ENCODE measurements at regions not wholly inside any gene's neighbourhood (a gene's known extent, or its start where the extent isn't known, plus 50 kb on each side); places are given as distances from the start of the nearest gene placed in this dataset.

GRCh38 chr1:215416497-215416896, 150.6 kb upstream of the KCTD3 start (continued):
- TF ChIP-seq, protein P1, sequence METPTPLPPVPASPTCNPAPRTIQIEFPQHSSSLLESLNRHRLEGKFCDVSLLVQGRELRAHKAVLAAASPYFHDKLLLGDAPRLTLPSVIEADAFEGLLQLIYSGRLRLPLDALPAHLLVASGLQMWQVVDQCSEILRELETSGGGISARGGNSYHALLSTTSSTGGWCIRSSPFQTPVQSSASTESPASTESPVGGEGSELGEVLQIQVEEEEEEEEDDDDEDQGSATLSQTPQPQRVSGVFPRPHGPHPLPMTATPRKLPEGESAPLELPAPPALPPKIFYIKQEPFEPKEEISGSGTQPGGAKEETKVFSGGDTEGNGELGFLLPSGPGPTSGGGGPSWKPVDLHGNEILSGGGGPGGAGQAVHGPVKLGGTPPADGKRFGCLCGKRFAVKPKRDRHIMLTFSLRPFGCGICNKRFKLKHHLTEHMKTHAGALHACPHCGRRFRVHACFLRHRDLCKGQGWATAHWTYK (CRISPR knock-in tag; IDR thresholded peaks at IDR 0.05) = no peak
- TF ChIP-seq YBX1 (IDR thresholded peaks at IDR 0.05) = no peak
- no peak for TF ChIP-seq ZNF431 (CRISPR knock-in tag; IDR thresholded peaks at IDR 0.05)
- TF ChIP-seq SNRNP70 (optimal IDR thresholded peaks at IDR 0.05; ENCODE audit: low read depth, low read length) = no peak
- no peak for TF ChIP-seq HDAC3 (IDR thresholded peaks at IDR 0.05; ENCODE audit: borderline replicate concordance, partially characterized antibody)
- TF ChIP-seq THAP12 (CRISPR knock-in tag; IDR thresholded peaks at IDR 0.05) = no peak
- no peak for TF ChIP-seq GABPA (tag; conservative IDR thresholded peaks at IDR 0.05; ENCODE audit: low read depth)

DNA sequence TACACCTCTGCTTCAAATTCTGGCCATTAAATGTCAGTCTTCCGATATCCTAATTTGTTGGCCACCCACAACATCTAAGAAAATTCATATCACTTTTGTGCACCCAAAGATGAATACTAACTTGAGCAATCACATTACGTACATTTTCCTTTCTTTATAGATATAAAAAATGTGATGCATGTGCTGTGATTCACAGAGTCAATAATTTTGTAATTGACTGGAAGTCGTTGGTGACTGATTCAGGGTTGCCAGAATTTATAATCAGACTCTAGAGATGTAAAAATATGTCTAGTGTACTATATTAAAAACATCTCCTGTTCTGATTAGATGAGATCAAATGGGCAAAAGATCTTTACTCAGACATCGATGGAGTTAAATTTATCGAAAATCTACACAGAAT, 150.0 kb upstream of the KCTD3 start:
- in situ Hi-C loops (cut with MboI) (no loop called here), intact Hi-C loops (cut with micrococcal nuclease) (no loop called here)
- POLR2A ChIA-PET = no interaction called here
- Histone ChIP-seq H2AFZ (ENCODE audit: low read depth, low read length) (no peak overlapping the region), H3K4me1 (replicated peaks in 1 of 2; ENCODE audit: control insufficient read depth in 2 of 2, insufficient read depth in 2 of 2, low read length in 2 of 2) (no peaks in the 10 kb centered on the region), H3K27ac (ENCODE audit: extremely low read depth, low read depth, low read length) (no peak overlapping the region), H3K27me3 (ENCODE audit: control insufficient read depth in 2 of 2, insufficient read depth in 2 of 2, low read length in 2 of 2) (no peaks in the 10 kb centered on the region), H3K79me2 (ENCODE audit: control insufficient read depth, insufficient read depth, low read length) (no peaks in the 10 kb centered on the region), H4K20me1 (replicated peaks; ENCODE audit: control insufficient read depth, insufficient read depth, low read length) (no peaks in the 10 kb centered on the region), H3K4me2 (ENCODE audit: insufficient read depth, low read length) (no peak overlapping the region), H3K36me3 (ENCODE audit: control insufficient read depth, insufficient read depth, low read length) (no peaks in the 10 kb centered on the region), H3K9me3 (replicated peaks; ENCODE audit: control insufficient read depth, insufficient read depth, low read depth, low read length) (no peaks in the 10 kb centered on the region; the same call in 1 of the 2 replicates), H3K9me1 (ENCODE audit: control insufficient read depth, insufficient read depth, low read length) (no peaks in the 10 kb centered on the region), H3K4me3 (no peak overlapping the region), H3K9ac (ENCODE audit: insufficient read depth in 1 of 2, low read depth in 2 of 2, low read length in 2 of 2) (no peak overlapping the region)
- BruUV-seq (replicated peaks) = no TSS peak
- no peak for FAIRE-seq
- CTCF ChIA-PET (ENCODE audit: low intra/inter-chr PET ratio) = no interaction called here
- no peak for DNase-seq (ENCODE audit: extremely low read depth in 1 of 4, low spot score in 3 of 4)
- TF ChIP-seq BMI1 (IDR thresholded peaks at IDR 0.05; ENCODE audit: low read length) (no peak), RBM17 (IDR thresholded peaks at IDR 0.05; ENCODE audit: borderline replicate concordance, low read depth, low read length) (no peak), ZSCAN29 (IDR thresholded peaks at IDR 0.05) (no peak), MCM7 (IDR thresholded peaks at IDR 0.05) (no peak), ZEB2 (IDR thresholded peaks at IDR 0.05) (no peak), CCAR2 (IDR thresholded peaks at IDR 0.05; ENCODE audit: low read depth, low read length) (no peak), ZC3H4 (CRISPR knock-in tag; IDR thresholded peaks at IDR 0.05; ENCODE audit: borderline replicate concordance) (no peak), EWSR1 (IDR thresholded peaks at IDR 0.05; ENCODE audit: borderline replicate concordance, low read depth, partially characterized antibody) (no peak), PRDM10 (IDR thresholded peaks at IDR 0.05; ENCODE audit: partially characterized antibody) (no peak)
- WGBS (ENCODE audit: insufficient coverage, low coverage, missing lambda C conversion rate) = 1% methylated on average over 5 of the region's 5 CpGs
- no peak for ATAC-seq
